Cardiac muscle cell (in vitro differentiated cells and primary cell): ENCODE measurements at regions not wholly inside any gene's neighbourhood (a gene's known extent, or its start where the extent isn't known, plus 50 kb on each side); places are given as distances from the start of the nearest gene placed in this dataset.

ENCODE experiments used
- DNase-seq, 2 donors: peaks; one replicate each; pipeline versions ENCODE4 v3.0.0 to v3.0.0-alpha.2; 2010 to 2017; ENCODE audit warnings: low read depth in 1 of 2, low spot score in 1 of 2
- H3K27ac ChIP-seq: fragments of 200-600 bp; sonication (generic); 2 replicates; pipeline ENCODE4 v1.5.1; 2016
- H3K27me3 ChIP-seq: fragments of 200-600 bp; sonication (generic); 2 replicates; pipeline ENCODE4 v1.6.0; 2016; ENCODE audit warnings: control low read depth
- H3K36me3 ChIP-seq: fragments of 200-600 bp; sonication (generic); 2 replicates; pipeline ENCODE4 v1.5.1; 2016; ENCODE audit warnings: control low read depth
- H3K4me1 ChIP-seq: fragments of 200-600 bp; sonication (generic); 2 replicates; pipeline ENCODE4 v1.8.1; 2017; ENCODE audit warnings: low read depth, mild to moderate bottlenecking, mixed run types
- H3K4me3 ChIP-seq: fragments of 200-600 bp; sonication (generic); 2 replicates; pipeline ENCODE4 v1.5.1; 2016; ENCODE audit warnings: mild to moderate bottlenecking
- H3K9me3 ChIP-seq: fragments of 200-600 bp; sonication (generic); 2 replicates; pipeline ENCODE4 v1.5.1; 2017; ENCODE audit warnings: low read depth, mild to moderate bottlenecking, control low read depth
- CTCF ChIP-seq: IDR thresholded peaks from 2 replicates; pipeline ENCODE4 v1.5.1; 2012; ENCODE audit warnings: low read depth, mild to moderate bottlenecking, low read length

- no peak overlapping the region for H3K27ac ChIP-seq
- no peak for TF ChIP-seq CTCF
- H3K27me3 ChIP-seq = no peaks in the 10 kb centered on the region
- no peaks in the 10 kb centered on the region for H3K4me1 ChIP-seq
- H3K36me3 ChIP-seq = no peaks in the 10 kb centered on the region
- no peaks in the 10 kb centered on the region for H3K9me3 ChIP-seq
- H3K4me3 ChIP-seq = no peak overlapping the region
- no peak for DNase-seq
Measured at GRCh38 chr7:36070230-36070629, 82.8 kb upstream of the EEPD1 start.

DNA sequence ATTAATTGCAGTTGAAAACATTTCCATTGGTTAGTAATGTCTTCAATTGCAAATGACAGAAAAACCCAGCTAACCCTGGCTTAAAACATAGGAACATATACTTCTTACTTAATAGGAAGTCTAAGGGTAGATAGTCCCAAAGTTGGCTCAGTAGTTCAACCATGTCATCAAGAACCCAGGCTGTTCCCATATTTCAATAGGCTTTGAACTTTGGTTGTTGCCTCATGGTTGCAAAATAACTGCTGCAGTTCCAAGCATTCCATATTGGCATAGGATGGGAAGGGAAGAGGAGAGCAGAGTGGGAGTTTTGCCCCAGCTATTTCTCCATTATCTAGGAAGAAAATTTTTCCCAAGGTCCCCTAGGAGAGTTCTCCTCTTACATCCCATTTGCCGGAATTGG lies 81.4 kb upstream of the EEPD1 start:
- no peak for TF ChIP-seq CTCF
- Histone ChIP-seq H3K4me3 (no peak overlapping the region), H3K27me3 (no peaks in the 10 kb centered on the region), H3K9me3 (no peaks in the 10 kb centered on the region), H3K27ac (no peak overlapping the region), H3K36me3 (no peaks in the 10 kb centered on the region), H3K4me1 (peaks cover 6% of the 10 kb centered on the region)
- peak in 1 of 2 donors; percentile 22 for DNase-seq

DNA sequence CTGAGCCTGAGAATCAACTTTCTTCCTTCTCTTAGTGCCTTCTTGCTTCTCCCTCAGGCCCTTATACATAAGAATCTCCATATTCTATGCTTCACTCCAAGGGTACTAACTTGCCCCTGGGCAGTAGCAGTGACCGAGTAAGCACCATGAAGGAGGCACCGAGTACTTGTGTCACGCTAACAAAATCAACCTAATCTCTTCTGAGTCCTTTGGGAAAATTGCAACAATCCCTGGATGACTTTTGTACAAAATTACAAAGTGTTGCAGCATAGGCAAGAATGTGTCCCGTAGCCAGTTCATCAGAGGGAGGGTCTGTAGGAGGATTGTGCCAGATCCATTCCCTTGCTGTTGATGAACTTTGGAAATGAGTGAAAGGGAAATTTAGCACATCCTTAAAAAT lies 80.4 kb upstream of the EEPD1 start:
- Histone ChIP-seq H3K27ac (no peak overlapping the region), H3K4me1 (peaks cover 6% of the 10 kb centered on the region), H3K9me3 (no peaks in the 10 kb centered on the region), H3K27me3 (no peaks in the 10 kb centered on the region), H3K4me3 (no peak overlapping the region), H3K36me3 (no peaks in the 10 kb centered on the region)
- no peak for DNase-seq
- TF ChIP-seq CTCF = no peak

DNA sequence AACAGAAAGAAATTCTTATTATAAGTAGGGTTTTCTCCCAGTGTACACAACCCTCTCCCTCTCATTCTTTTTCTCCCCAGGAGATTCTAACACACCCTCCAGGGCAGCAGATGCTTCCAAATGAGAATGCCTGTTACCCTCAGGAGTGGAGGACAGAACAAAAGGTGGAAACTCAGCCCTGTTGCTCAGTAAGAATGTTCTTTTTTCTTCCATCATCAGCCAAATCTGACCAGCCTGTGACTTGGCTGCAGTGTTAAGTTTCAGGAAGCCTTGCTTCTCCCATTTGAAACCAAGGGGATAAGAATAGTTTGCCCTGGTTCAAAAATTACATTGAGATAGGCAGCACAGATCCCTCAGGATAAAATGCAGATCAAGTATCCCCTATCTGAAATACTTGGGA lies 77.5 kb upstream of the EEPD1 start:
- H3K27me3 ChIP-seq = no peaks in the 10 kb centered on the region
- no peak overlapping the region for H3K27ac ChIP-seq
- no peak for TF ChIP-seq CTCF
- H3K4me3 ChIP-seq = no peak overlapping the region
- no peaks in the 10 kb centered on the region for H3K36me3 ChIP-seq
- no peaks in the 10 kb centered on the region for H3K9me3 ChIP-seq
- DNase-seq = no peak
- peaks cover 6% of the 10 kb centered on the region for H3K4me1 ChIP-seq

DNA sequence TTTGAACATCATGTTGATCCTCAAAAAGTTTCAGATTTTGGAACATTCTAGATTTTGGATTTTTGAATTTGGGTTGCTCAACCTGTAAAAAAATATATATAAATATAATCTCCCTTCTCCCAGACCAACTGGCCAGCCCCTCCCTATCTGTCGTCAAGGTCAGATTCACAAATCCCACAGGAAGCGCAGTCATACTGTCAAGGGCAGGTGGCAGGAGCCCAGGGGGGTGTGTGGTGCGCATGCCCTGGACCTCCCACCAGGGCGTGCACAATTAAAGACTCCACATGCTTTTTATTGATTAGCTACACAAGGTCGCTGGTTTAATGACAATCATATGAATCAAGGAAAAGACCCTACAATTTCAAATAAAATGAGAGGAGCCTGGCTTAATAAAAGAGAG lies 77.0 kb upstream of the EEPD1 start:
- no peak for DNase-seq
- TF ChIP-seq CTCF = no peak
- H3K4me3 ChIP-seq = no peak overlapping the region
- no peaks in the 10 kb centered on the region for H3K9me3 ChIP-seq
- no peaks in the 10 kb centered on the region for H3K36me3 ChIP-seq
- H3K27me3 ChIP-seq = no peaks in the 10 kb centered on the region
- peaks cover 6% of the 10 kb centered on the region for H3K4me1 ChIP-seq
- no peak overlapping the region for H3K27ac ChIP-seq

GRCh38 chr7:36078816-36079360 lies 74.2 kb upstream of the EEPD1 start:
- no peaks in the 10 kb centered on the region for H3K36me3 ChIP-seq
- no peak overlapping the region for H3K27ac ChIP-seq
- H3K4me1 ChIP-seq = peaks cover 6% of the 10 kb centered on the region
- H3K27me3 ChIP-seq = no peaks in the 10 kb centered on the region
- no peaks in the 10 kb centered on the region for H3K9me3 ChIP-seq
- H3K4me3 ChIP-seq = no peak overlapping the region
- no peak for DNase-seq
- no peak for TF ChIP-seq CTCF
